ENCODE measurements at regions not wholly inside any gene's neighbourhood (a gene's known extent, or its start where the extent isn't known, plus 50 kb on each side); places are given as distances from the start of the nearest gene placed in this dataset.

GRCh38 chr10:111319866-111320265, 243.0 kb downstream of the ADRA2A start:
- TF ChIP-seq CTCF (IDR thresholded peaks at IDR 0.05): no peak

GRCh38 chr10:111323389-111323966, 246.6 kb downstream of the ADRA2A start:
- TF ChIP-seq CTCF (IDR thresholded peaks at IDR 0.05): peak; percentile 49

- no peak for TF ChIP-seq CTCF (IDR thresholded peaks at IDR 0.05)
Measured at GRCh38 chr10:111335826-111336225, 259.0 kb downstream of the ADRA2A start.

- no peak for TF ChIP-seq CTCF (IDR thresholded peaks at IDR 0.05)
Measured at GRCh38 chr10:111338035-111338434, 261.2 kb downstream of the ADRA2A start.

- no peak for TF ChIP-seq CTCF (IDR thresholded peaks at IDR 0.05)
Measured at GRCh38 chr10:111338805-111339204, 262.0 kb downstream of the ADRA2A start.

GRCh38 chr10:111344804-111345203, 268.0 kb downstream of the ADRA2A start:
- TF ChIP-seq CTCF (IDR thresholded peaks at IDR 0.05): peak; percentile 42; the same call in 1 of the 2 replicates

GRCh38 chr10:111347386-111348013, 270.7 kb downstream of the ADRA2A start:
- TF ChIP-seq CTCF (IDR thresholded peaks at IDR 0.05): no peak

Measured in LNCAP (cell line).